Neural progenitor cell (in vitro differentiated cells): ENCODE measurements at regions not wholly inside any gene's neighbourhood (a gene's known extent, or its start where the extent isn't known, plus 50 kb on each side); places are given as distances from the start of the nearest gene placed in this dataset.

Source experiments
- DNase-seq: peaks from one replicate; pipeline ENCODE4 v3.0.0-alpha.2; 2016; ENCODE audit warnings: low spot score
- H2AFZ ChIP-seq: fragments of 200-600 bp; sonication (generic); replicated peaks from 2 replicates; pipeline ENCODE4 v1.6.1; 2016; ENCODE audit warnings: antibody characterized with exemption
- H3F3A ChIP-seq: fragments of 200-600 bp; sonication (generic); 2 replicates; pipeline ENCODE4 v1.6.1; 2016; ENCODE audit warnings: antibody characterized with exemption, low read depth
- H3K27ac ChIP-seq: fragments of 200-600 bp; sonication (generic); 2 replicates; pipeline ENCODE4 v1.5.1; 2016; ENCODE audit warnings: mild to moderate bottlenecking
- H3K27me3 ChIP-seq: fragments of 200-600 bp; sonication (generic); 2 replicates; pipeline ENCODE4 v1.6.1; 2016; ENCODE audit warnings: mild to moderate bottlenecking, moderate library complexity
- H3K36me3 ChIP-seq: fragments of 200-600 bp; sonication (generic); 2 replicates; pipeline ENCODE4 v1.5.1; 2016
- H3K4me1 ChIP-seq: fragments of 200-600 bp; sonication (generic); 2 replicates; pipeline ENCODE4 v1.6.1; 2016; ENCODE audit warnings: mixed run types
- H3K4me2 ChIP-seq: fragments of 200-600 bp; sonication (generic); 2 replicates; pipeline ENCODE4 v1.6.1; 2016
- H3K4me3 ChIP-seq: fragments of 200-600 bp; sonication (generic); 2 replicates; pipeline ENCODE4 v1.5.1; 2016
- H3K79me2 ChIP-seq: fragments of 200-600 bp; sonication (generic); 2 replicates; pipeline ENCODE4 v1.6.1; 2016; ENCODE audit warnings: low read depth
- H3K9ac ChIP-seq: fragments of 200-600 bp; sonication (generic); 2 replicates; pipeline ENCODE4 v1.6.1; 2016
- H3K9me3 ChIP-seq: fragments of 200-600 bp; sonication (generic); 2 replicates; pipeline ENCODE4 v1.5.1; 2016; ENCODE audit warnings: low read depth
- H4K20me1 ChIP-seq: fragments of 200-600 bp; sonication (generic); 2 replicates; pipeline ENCODE4 v1.6.1; 2016; ENCODE audit warnings: low read depth
- H3K27ac Mint-ChIP-seq: 3 replicates; pipeline ENCODE4 v1.8.0; 2021; ENCODE audit warnings: mixed read lengths
- H3K27me3 Mint-ChIP-seq: 2 replicates; pipeline ENCODE4 v1.8.0; 2022; ENCODE audit warnings: low read depth, mild to moderate bottlenecking, inconsistent platforms, moderate library complexity, mixed read lengths; ENCODE audit not compliant: insufficient read depth
- H3K36me3 Mint-ChIP-seq: 3 replicates; pipeline ENCODE4 v1.8.0; 2021; ENCODE audit warnings: mixed read lengths
- H3K4me1 Mint-ChIP-seq: 3 replicates; pipeline ENCODE4 v1.8.0; 2021; ENCODE audit warnings: mixed read lengths
- H3K4me3 Mint-ChIP-seq: 3 replicates; pipeline ENCODE4 v1.8.0; 2021; ENCODE audit warnings: mild to moderate bottlenecking, moderate library complexity, mixed read lengths
- H3K9me3 Mint-ChIP-seq: 3 replicates; pipeline ENCODE4 v1.8.0; 2020; ENCODE audit warnings: mixed read lengths
- CTCF ChIP-seq: fragments of 200-600 bp; sonication (generic); IDR thresholded peaks from 2 replicates; pipeline ENCODE4 v1.5.1; 2017; ENCODE audit warnings: antibody characterized with exemption, mild to moderate bottlenecking
- EZH2 ChIP-seq: fragments of 200-600 bp; sonication (generic); IDR thresholded peaks from 2 replicates; pipeline ENCODE4 v1.6.1; 2017; ENCODE audit warnings: antibody characterized with exemption, mild to moderate bottlenecking, moderate library complexity
- EZH2phosphoT487 ChIP-seq: fragments of 200-600 bp; sonication (generic); IDR thresholded peaks from 2 replicates; pipeline ENCODE4 v1.6.1; 2017; ENCODE audit warnings: antibody characterized with exemption

GRCh38 chr4:159902648-159903047 lies 799.8 kb downstream of the RAPGEF2 start:
- Histone ChIP-seq H3K4me1 (peaks cover 5% of the 10 kb centered on the region), H3K4me3 (no peak overlapping the region), H3K27ac (no peak overlapping the region), H4K20me1 (no peaks in the 10 kb centered on the region), H3K27me3 (no peaks in the 10 kb centered on the region), H3F3A (no peaks in the 10 kb centered on the region), H2AFZ (no peak overlapping the region), H3K79me2 (no peaks in the 10 kb centered on the region), H3K9me3 (no peaks in the 10 kb centered on the region), H3K4me2 (no peak overlapping the region), H3K9ac (no peak overlapping the region), H3K36me3 (no peaks in the 10 kb centered on the region)
- H3K27ac Mint-ChIP-seq: no peak overlapping the region
- no peak overlapping the region for H3K4me3 Mint-ChIP-seq
- H3K4me1 Mint-ChIP-seq: peaks cover 12% of the 10 kb centered on the region
- no peaks in the 10 kb centered on the region for H3K9me3 Mint-ChIP-seq
- no peak for TF ChIP-seq EZH2phosphoT487
- TF ChIP-seq CTCF: no peak
- TF ChIP-seq EZH2: no peak
- no peaks in the 10 kb centered on the region for H3K27me3 Mint-ChIP-seq
- H3K36me3 Mint-ChIP-seq: no peaks in the 10 kb centered on the region
- no peak for DNase-seq

- Mint-ChIP-seq H3K4me1 (peaks cover 12% of the 10 kb centered on the region), H3K27ac (no peak overlapping the region), H3K4me3 (no peak overlapping the region), H3K36me3 (no peaks in the 10 kb centered on the region), H3K27me3 (no peaks in the 10 kb centered on the region), H3K9me3 (no peaks in the 10 kb centered on the region)
- H3K79me2 ChIP-seq: no peaks in the 10 kb centered on the region
- no peak overlapping the region for H3K27ac ChIP-seq
- H2AFZ ChIP-seq: no peak overlapping the region
- H3K27me3 ChIP-seq: no peaks in the 10 kb centered on the region
- H3K4me3 ChIP-seq: no peak overlapping the region
- H3F3A ChIP-seq: no peaks in the 10 kb centered on the region
- H3K4me2 ChIP-seq: no peak overlapping the region
- TF ChIP-seq EZH2phosphoT487 (no peak), CTCF (no peak), EZH2 (no peak)
- no peak overlapping the region for H3K9ac ChIP-seq
- H3K4me1 ChIP-seq: peaks cover 5% of the 10 kb centered on the region
- H3K9me3 ChIP-seq: no peaks in the 10 kb centered on the region
- H3K36me3 ChIP-seq: no peaks in the 10 kb centered on the region
- no peak for DNase-seq
- no peaks in the 10 kb centered on the region for H4K20me1 ChIP-seq
Measured at GRCh38 chr4:159904906-159905305, 802.0 kb downstream of the RAPGEF2 start.

- Histone ChIP-seq H4K20me1 (no peaks in the 10 kb centered on the region), H3K36me3 (no peaks in the 10 kb centered on the region), H3K9ac (no peak overlapping the region), H3K4me3 (no peak overlapping the region), H3F3A (no peaks in the 10 kb centered on the region), H2AFZ (no peak overlapping the region), H3K27ac (no peak overlapping the region), H3K4me1 (peaks cover 5% of the 10 kb centered on the region), H3K79me2 (no peaks in the 10 kb centered on the region), H3K4me2 (no peak overlapping the region), H3K9me3 (no peaks in the 10 kb centered on the region), H3K27me3 (no peaks in the 10 kb centered on the region)
- Mint-ChIP-seq H3K4me1 (peaks cover 12% of the 10 kb centered on the region), H3K36me3 (no peaks in the 10 kb centered on the region), H3K9me3 (no peaks in the 10 kb centered on the region), H3K4me3 (no peak overlapping the region), H3K27ac (no peak overlapping the region), H3K27me3 (no peaks in the 10 kb centered on the region)
- no peak for TF ChIP-seq EZH2
- TF ChIP-seq EZH2phosphoT487: no peak
- no peak for TF ChIP-seq CTCF
- DNase-seq: no peak
Measured at GRCh38 chr4:159906051-159906450, 803.2 kb downstream of the RAPGEF2 start.

GRCh38 chr4:159906517-159906916 lies 803.6 kb downstream of the RAPGEF2 start:
- TF ChIP-seq CTCF (no peak), EZH2 (no peak), EZH2phosphoT487 (no peak)
- DNase-seq: no peak

More at GRCh38 chr4:159906517-159906916, 803.6 kb downstream of the RAPGEF2 start:
- Histone ChIP-seq H3K4me2 (no peak overlapping the region), H3K4me1 (peaks cover 5% of the 10 kb centered on the region), H4K20me1 (no peaks in the 10 kb centered on the region), H3K36me3 (no peaks in the 10 kb centered on the region), H2AFZ (no peak overlapping the region), H3K79me2 (no peaks in the 10 kb centered on the region), H3K4me3 (no peak overlapping the region), H3K9ac (no peak overlapping the region), H3F3A (no peaks in the 10 kb centered on the region), H3K27ac (no peak overlapping the region), H3K27me3 (no peaks in the 10 kb centered on the region), H3K9me3 (no peaks in the 10 kb centered on the region)
- H3K9me3 Mint-ChIP-seq: no peaks in the 10 kb centered on the region
- no peak overlapping the region for H3K4me3 Mint-ChIP-seq
- no peaks in the 10 kb centered on the region for H3K27me3 Mint-ChIP-seq
- H3K36me3 Mint-ChIP-seq: no peaks in the 10 kb centered on the region
- H3K27ac Mint-ChIP-seq: no peak overlapping the region
- peaks cover 12% of the 10 kb centered on the region for H3K4me1 Mint-ChIP-seq
